IMR-90 (cell line): ENCODE measurements at regions not wholly inside any gene's neighbourhood (a gene's known extent, or its start where the extent isn't known, plus 50 kb on each side); places are given as distances from the start of the nearest gene placed in this dataset.
A peak's percentile ranks its signal among the peaks of the same experiment; 100 is the strongest.

Experiments used
- BHLHE40 ChIP-seq: fragments of 150-350 bp; IDR thresholded peaks from 2 replicates; pipeline ENCODE4 v1.6.1; 2016; ENCODE audit warnings: mild to moderate bottlenecking, low read depth, low read length
- CEBPB ChIP-seq: IDR thresholded peaks from 2 replicates; pipeline ENCODE4 v1.6.1; 2012; ENCODE audit warnings: low read depth, low read length, improper control_type of control experiment
- CTCF ChIP-seq: conservative IDR thresholded peaks from 2 replicates; pipeline ENCODE4 v1.5.1; 2012; ENCODE audit warnings: mild to moderate bottlenecking, low read depth, low read length, improper control_type of control experiment
- MAFK ChIP-seq: IDR thresholded peaks from 2 replicates; pipeline ENCODE4 v1.6.1; 2012; ENCODE audit warnings: low read depth, low read length, improper control_type of control experiment
- MXI1 ChIP-seq: IDR thresholded peaks from 2 replicates; pipeline ENCODE4 v1.6.1; 2012; ENCODE audit warnings: low read depth, mild to moderate bottlenecking, low read length, moderate library complexity, borderline replicate concordance
- POLR2A ChIP-seq: IDR thresholded peaks from 2 replicates; pipeline ENCODE4 v1.6.1; 2012; ENCODE audit warnings: mild to moderate bottlenecking, low read depth, low read length
- RFX5 ChIP-seq: IDR thresholded peaks from 2 replicates; pipeline ENCODE4 v1.8.0; 2012; ENCODE audit warnings: low read depth, mild to moderate bottlenecking, low read length, moderate library complexity

GRCh38 chr6:134447883-134448387 lies 130.0 kb upstream of the SGK1 start:
- TF ChIP-seq CTCF (no peak), MAFK (no peak), CEBPB (no peak), RFX5 (no peak), POLR2A (no peak; the same call in 1 of the 2 replicates), BHLHE40 (peak; percentile 98), MXI1 (no peak)
